Right hindlimb (tissue), 1 donor: ENCODE measurements at regions not wholly inside any gene's neighbourhood (a gene's known extent, or its start where the extent isn't known, plus 50 kb on each side); places are given as distances from the start of the nearest gene placed in this dataset.

ENCODE experiments used
- DNase-seq: peaks from one replicate; pipeline ENCODE4 v3.0.0-alpha.2; 2018

GRCh38 chr4:182056866-182057265 lies 186.3 kb upstream of the TENM3 start:
- no peak for DNase-seq

DNA sequence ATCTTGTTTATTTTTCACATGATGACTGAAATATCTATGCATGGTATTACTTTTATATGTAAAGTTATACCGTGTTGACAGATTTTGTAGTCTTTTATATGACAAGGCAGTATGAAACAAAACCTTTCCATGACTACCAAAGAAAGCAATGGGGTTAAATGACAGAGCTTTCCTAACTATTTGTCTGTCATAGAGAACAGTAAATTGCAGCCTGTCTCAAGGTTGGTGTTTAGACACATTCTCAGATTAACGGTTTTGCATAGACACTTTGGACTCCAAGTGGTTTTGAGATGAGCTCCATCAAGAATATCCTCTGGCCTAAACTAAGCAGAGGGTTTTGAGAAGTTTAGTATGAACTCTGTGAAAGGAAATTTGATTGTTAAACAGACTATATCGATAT lies 180.7 kb upstream of the TENM3 start:
- DNase-seq = no peak

DNA sequence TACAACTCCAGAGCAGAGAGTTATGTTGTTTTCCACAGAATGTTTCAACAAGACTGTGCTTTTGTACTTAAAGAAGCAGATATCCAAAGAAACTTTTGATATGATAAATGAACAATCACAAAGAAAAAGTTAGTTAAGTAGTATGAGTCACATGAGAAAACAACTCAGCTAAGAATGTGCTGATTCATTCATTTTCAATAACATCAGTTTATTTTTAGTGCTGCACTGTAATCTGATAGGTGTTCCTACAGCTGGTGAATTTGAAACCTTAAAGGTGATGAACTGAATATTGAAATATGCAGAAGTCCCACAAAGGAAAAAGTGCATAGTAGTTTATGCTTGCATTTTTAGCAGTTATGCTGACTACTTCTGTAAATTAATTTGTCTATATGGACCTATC lies 180.3 kb upstream of the TENM3 start:
- DNase-seq = no peak

- no peak for DNase-seq
Measured at GRCh38 chr4:182063651-182064050, 179.6 kb upstream of the TENM3 start.

GRCh38 chr4:182065255-182065654 lies 177.9 kb upstream of the TENM3 start:
- DNase-seq = no peak

DNA sequence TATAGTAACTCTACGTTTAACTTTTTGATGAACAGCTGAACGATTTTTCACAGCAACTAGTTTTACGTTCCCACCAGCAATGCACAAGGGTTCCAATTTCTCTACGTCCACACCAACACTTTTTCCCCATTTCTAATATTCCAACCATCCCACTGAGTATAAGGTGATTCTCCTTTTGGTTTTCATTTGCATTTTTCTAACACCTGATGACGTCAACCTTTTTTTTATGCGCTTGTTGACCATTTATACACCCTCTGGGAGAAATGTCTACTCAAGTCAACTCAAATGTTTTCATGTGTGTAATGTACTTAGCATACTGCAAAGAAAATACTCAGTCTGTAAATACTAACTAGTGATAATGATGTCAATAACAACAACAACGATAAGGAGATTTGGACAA lies 177.2 kb upstream of the TENM3 start:
- DNase-seq = no peak

GRCh38 chr4:182067828-182068227 lies 175.4 kb upstream of the TENM3 start:
- DNase-seq = no peak

- DNase-seq = no peak
Measured at GRCh38 chr4:182068920-182069319, 174.3 kb upstream of the TENM3 start.

GRCh38 chr4:182073278-182073677 lies 169.9 kb upstream of the TENM3 start:
- DNase-seq = no peak

DNA sequence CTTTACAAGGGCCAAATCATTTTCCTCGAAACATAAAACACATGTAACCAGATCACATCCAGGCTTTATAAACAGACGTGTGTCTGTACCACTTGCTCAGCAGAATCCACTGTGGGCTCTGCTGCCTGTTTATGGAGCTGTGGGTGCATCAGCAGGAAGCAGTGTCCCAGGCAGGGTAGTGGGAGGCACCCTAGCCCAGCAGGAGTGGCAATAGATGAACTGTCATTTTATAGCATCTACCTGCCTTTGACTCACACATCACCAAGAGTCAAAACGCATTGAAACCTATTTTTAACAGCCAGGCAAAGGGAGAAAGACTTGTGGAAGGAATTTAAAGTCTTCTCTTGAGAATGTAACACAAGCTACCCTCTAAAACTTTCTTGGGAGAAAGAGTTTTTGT lies 169.1 kb upstream of the TENM3 start:
- no peak for DNase-seq

DNA sequence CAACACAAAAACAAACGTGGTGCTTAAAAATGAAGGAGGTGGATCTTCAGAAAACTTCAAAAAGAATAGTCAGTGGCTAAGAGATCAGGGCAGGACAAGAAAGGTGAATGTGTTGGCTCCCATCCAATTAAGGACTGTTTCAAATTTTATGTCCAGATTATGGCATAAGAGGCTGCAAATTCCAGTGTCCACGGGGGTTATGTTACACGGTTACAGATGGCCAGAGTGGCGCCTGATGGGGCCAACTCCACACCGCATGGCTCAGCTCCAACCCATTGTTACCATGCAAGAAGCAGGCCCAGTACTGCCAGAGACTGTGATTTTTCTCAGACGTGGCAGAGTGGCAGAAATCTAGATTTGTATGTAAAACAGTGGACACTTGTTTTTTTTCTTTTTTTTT lies 168.4 kb upstream of the TENM3 start:
- DNase-seq = no peak

DNA sequence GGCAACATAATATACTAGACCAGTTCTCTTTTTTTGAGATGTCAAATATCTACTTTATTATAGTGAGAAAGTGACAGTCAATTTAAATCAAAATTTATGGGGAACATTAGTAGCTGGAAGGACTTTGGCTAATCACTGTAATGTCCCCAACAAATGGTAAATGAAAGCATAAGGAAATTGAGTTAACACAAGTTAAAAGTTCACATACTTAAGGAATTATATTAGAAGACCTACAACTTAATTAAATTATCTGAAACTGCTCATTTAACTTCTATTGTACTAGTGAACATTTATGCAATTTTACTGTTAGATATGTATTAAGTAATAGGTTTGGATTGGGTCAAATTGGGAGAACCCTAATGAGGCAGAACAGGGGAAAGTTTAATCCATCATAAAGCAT lies 160.3 kb upstream of the TENM3 start:
- DNase-seq = no peak

GRCh38 chr4:182083671-182084410 lies 159.4 kb upstream of the TENM3 start:
- no peak for DNase-seq

DNA sequence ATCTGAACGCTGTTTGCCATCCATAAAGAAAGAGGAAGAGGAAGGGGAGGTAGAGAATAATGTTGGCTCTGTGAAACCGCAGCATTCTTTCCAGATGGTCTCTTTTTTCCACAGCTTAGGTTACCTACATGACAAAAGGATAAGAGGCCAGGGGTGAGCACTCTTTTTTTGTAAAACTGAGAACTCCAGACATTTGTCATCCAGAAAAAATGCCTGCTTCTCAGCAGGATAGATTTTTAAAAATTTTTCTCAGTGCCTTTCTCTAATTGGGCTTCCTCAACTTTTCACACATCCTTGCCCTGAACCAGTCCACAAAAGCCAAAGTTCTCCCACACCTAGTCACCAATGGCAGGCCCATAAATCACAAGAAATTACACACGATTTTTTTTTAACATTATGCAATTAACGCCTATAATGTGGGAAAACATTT lies 158.1 kb upstream of the TENM3 start:
- no peak for DNase-seq

GRCh38 chr4:182089326-182089725 lies 153.9 kb upstream of the TENM3 start:
- no peak for DNase-seq

DNA sequence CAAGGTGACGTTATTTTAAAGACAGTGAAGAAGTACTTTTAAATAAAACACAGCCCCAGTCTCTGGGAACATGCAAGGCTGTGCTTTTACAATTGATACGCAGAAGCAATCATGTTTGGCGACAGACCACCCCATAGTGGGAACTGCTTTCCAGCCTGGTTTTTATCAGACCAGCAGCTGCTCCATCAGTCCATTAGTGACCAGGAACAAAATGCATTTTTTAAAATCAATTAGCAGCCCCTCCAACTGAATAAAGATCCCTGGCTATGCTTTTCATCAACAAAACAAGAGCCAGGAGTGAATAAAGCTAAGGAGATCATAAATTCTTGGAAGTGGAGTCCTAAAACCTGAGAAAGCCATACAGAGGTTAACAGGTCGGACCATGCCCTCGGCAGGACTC lies 153.0 kb upstream of the TENM3 start:
- no peak for DNase-seq

DNA sequence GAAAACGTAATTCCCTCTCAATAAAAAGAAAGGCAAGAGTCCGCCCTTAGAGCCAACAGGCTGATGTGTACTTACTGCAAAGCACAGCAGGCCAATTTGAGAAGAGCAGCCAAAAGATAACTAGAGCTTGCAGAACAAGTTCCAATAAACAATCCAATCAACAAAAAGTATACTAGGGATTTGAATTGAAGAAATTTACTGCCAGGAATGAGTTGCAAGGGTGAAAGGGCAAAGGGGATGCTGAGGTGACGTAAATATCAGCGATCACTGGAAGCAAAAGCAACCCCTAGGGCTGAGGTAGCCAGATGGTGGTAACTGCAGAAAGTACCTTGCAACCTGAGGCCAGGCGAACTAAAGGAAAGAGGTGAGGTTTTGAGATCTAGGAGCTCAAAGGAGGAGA lies 152.1 kb upstream of the TENM3 start:
- no peak for DNase-seq

DNA sequence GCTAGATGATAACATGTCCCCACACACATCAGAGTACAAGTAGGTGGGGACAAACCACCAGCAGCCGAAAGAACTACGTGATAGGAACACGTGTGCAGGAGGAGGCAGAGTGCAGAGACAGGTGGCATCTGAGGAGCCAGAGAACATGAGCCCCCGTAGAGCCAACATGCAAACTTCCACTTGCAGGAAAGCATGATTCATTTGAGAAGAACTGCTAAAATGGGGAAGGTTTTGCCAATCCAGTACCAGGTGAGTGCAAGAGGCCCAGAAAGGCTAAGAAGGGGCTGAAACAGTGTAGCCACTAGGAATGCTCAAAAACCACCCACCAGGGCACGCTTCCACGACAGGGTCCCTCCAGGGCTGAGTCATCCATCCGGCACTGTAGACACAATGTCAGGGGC lies 149.8 kb upstream of the TENM3 start:
- DNase-seq = no peak

DNA sequence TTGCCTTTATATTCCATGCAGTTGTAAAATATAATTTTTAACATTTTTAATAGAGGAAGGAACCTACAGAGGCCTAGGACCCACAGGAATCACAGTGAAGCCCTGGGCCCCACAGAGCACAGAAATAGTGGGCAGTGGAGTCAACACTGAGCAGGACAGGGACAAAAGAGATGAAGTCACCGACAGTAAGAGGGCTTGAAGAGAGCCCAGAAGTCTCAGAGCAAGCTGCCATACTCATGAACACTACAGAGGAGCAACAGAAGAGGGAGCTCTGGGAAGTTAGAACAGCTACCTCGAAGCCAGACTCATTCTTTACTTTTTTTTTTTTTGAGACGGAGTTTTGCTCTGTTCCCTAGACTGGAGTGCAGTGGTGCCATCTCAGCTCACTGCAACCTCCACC lies 149.3 kb upstream of the TENM3 start:
- DNase-seq = no peak

GRCh38 chr4:182101618-182102017 lies 141.6 kb upstream of the TENM3 start:
- no peak for DNase-seq

- DNase-seq = no peak
Measured at GRCh38 chr4:182102576-182102975, 140.6 kb upstream of the TENM3 start.

- no peak for DNase-seq
Measured at GRCh38 chr4:182103614-182104319, 139.4 kb upstream of the TENM3 start.

DNA sequence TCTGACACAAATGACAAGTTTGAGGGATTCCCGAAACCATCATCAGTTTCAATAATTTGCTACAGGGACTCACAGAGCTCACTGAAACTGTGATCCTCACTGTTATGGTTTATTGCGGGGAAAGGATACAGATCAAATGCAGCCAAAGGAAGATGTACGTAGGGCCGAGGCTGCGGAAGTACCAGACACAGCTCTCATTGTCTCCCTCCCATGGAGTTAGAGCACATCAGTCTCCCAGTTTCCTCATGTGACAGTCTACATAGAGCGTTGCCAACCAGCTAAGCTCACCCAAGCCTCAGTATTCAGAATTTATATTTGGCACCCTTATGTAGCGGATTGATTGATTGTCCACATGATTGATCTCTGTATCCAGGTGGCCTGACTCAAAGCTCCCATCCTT lies 137.8 kb upstream of the TENM3 start:
- DNase-seq = no peak

DNA sequence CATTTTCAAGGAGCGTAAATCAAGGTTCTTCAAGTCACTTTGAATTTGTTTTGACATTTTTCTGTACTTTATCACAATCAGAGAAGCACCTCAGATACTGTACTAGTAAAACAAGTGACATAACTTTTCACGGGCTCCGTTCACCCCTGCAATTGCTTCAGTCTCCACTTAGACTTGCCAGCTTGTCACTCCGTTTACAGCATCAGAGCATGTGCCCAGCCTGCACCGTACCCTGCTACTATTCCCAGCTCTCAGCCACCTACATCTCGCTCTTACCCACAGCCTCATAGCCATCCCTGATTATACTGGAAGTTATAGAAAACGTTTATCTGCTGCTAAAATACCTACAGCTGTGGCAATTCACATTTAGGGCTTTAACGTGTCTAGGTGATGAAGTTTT lies 135.3 kb upstream of the TENM3 start:
- DNase-seq = no peak

DNA sequence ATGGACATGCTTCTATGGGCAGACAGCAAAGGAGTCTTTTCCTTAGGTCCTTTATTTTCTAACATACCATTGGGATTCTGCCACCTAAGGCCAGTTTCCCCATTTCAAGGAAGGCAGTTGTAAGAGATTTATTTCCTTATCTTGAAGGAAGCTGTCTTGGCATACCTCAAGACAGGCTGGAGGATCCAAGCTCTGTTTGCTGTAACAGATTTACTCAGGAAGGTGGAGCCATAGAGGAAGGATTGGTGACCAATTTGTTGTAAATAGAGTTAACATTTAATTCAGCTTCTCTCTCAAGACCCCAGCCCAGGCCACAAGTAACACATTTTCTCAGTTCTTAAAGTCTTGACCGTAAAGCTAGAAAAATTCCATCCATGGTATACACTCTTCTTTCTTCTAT lies 131.6 kb upstream of the TENM3 start:
- no peak for DNase-seq
